OCI-LY7 (cell line): ENCODE measurements at regions not wholly inside any gene's neighbourhood (a gene's known extent, or its start where the extent isn't known, plus 50 kb on each side); places are given as distances from the start of the nearest gene placed in this dataset.

Experiments
- BruUV-seq: library from RNA; stranded (reverse); fragments of 400-500 nt; replicated peaks from 2 replicates; lab custom pipeline; 2021; lab: Mats Ljungman, UMichigan
- CTCF ChIA-PET: fragments of 300-600 bp; sonication (Branson Sonifier 250); formaldehyde crosslinking; loops from one replicate; lab custom pipeline; 2022; ENCODE audit warnings: antibody characterized with exemption; ENCODE audit not compliant: unreplicated experiment; lab: Charles Lee
- POLR2A ChIA-PET: fragments of 300-600 bp; sonication (Branson Sonifier 250); formaldehyde crosslinking; loops from one replicate; lab custom pipeline; 2022; ENCODE audit warnings: antibody characterized with exemption; lab: Charles Lee
- DNase-seq: peaks from one replicate; pipeline ENCODE4 v3.0.0-alpha.2; 2015; ENCODE audit warnings: low spot score
- H2AFZ ChIP-seq: fragments of 200-600 bp; sonication (generic), shearing (Covaris generic); 2 replicates; pipeline ENCODE4 v1.6.1; 2014; ENCODE audit warnings: mild to moderate bottlenecking, antibody characterized with exemption, low read length, moderate library complexity
- H3K27ac ChIP-seq: fragments of 200-600 bp; sonication (generic); 2 replicates; pipeline ENCODE4 v1.5.1; 2014; ENCODE audit warnings: mixed run types, low read depth, mild to moderate bottlenecking, moderate library complexity, low read length, inconsistent platforms; ENCODE audit not compliant: poor library complexity, severe bottlenecking
- H3K36me3 ChIP-seq: fragments of 200-600 bp; sonication (generic); 2 replicates; pipeline ENCODE4 v1.6.1; 2014; ENCODE audit warnings: mild to moderate bottlenecking, antibody characterized with exemption, low read length, moderate library complexity, mixed read lengths; ENCODE audit not compliant: insufficient read depth
- H3K4me1 ChIP-seq: fragments of 200-600 bp; sonication (generic); 2 replicates; pipeline ENCODE4 v1.5.1; 2014; ENCODE audit warnings: mild to moderate bottlenecking, low read length; ENCODE audit not compliant: insufficient read depth, poor library complexity, severe bottlenecking
- H3K4me2 ChIP-seq: fragments of 200-600 bp; sonication (generic); 2 replicates; pipeline ENCODE4 v1.6.1; 2014; ENCODE audit warnings: mild to moderate bottlenecking, low read length
- H3K4me3 ChIP-seq: fragments of 200-600 bp; sonication (generic); 2 replicates; pipeline ENCODE4 v1.5.1; 2014; ENCODE audit warnings: mild to moderate bottlenecking, low read depth, low read length; ENCODE audit not compliant: poor library complexity, severe bottlenecking
- H3K79me2 ChIP-seq: fragments of 200-600 bp; sonication (generic); 2 replicates; pipeline ENCODE4 v1.6.1; 2016; ENCODE audit warnings: low read depth, mild to moderate bottlenecking, low read length, moderate library complexity, mixed read lengths; ENCODE audit not compliant: insufficient read depth
- H3K9me2 ChIP-seq: fragments of 200-600 bp; sonication (generic); 2 replicates; pipeline ENCODE4 v1.6.1; 2016; ENCODE audit warnings: mild to moderate bottlenecking, low read length, mixed read lengths; ENCODE audit not compliant: insufficient read depth
- H3K9me3 ChIP-seq: fragments of 200-600 bp; sonication (generic); 2 replicates; pipeline ENCODE4 v1.6.1; 2014; ENCODE audit warnings: mild to moderate bottlenecking, mixed run types, low read length, mixed read lengths
- H4K20me1 ChIP-seq: fragments of 200-600 bp; sonication (generic); 2 replicates; pipeline ENCODE4 v1.6.1; 2014; ENCODE audit warnings: mild to moderate bottlenecking, antibody characterized with exemption, low read length, moderate library complexity, mixed read lengths; ENCODE audit not compliant: insufficient read depth
- CTCF ChIP-seq: fragments of 200-600 bp; sonication (generic); conservative IDR thresholded peaks from 2 replicates; pipeline ENCODE4 v1.5.1; 2014; ENCODE audit warnings: mild to moderate bottlenecking, antibody characterized with exemption, low read length, moderate library complexity, mixed read lengths
- EZH2phosphoT487 ChIP-seq: fragments of 200-600 bp; sonication (generic); IDR thresholded peaks from 2 replicates; pipeline ENCODE4 v1.6.1; 2018; ENCODE audit warnings: low read depth, borderline replicate concordance, mild to moderate bottlenecking, mixed run types, antibody characterized with exemption, low read length, moderate library complexity, mixed read lengths
- intact Hi-C: fragments of 100-400 bp; cut with micrococcal nuclease; formaldehyde crosslinking; loops from one replicate; pipeline ENCODE4 v1.10.0; 2022; ENCODE audit not compliant: unreplicated experiment

GRCh38 chr3:46092702-46093080 is 65.4 kb upstream of the XCR1 start:
- peaks cover 11% of the 10 kb centered on the region; the same call in 1 of the 2 replicates for H3K9me3 ChIP-seq
- H3K79me2 ChIP-seq, result no peaks in the 10 kb centered on the region
- BruUV-seq, result no TSS peak
- H3K36me3 ChIP-seq, result no peaks in the 10 kb centered on the region; the same call in 1 of the 2 replicates
- H3K9me2 ChIP-seq, result no peaks in the 10 kb centered on the region
- peak overlapping the region; percentile 19 for H3K4me3 ChIP-seq
- CTCF ChIA-PET, result interaction anchor here (1.3 kb wide), 1 partner anchor 8 kb away, joined by 4 read pairs; no protein-coding TSS in a partner anchor
- POLR2A ChIA-PET, result interaction anchor here (0.6 to 1.3 kb wide), 3 partner anchors 154 to 1958 kb away, joined by 3 to 6 read pairs (median 3); no protein-coding TSS in a partner anchor
- DNase-seq, result peak; percentile 75
- intact Hi-C loops, result loop anchor here (10.0 kb wide), 1 partner anchor 1328 kb away; the partner anchor contains the start of genes KIAA1143 and KIF15
- no peaks in the 10 kb centered on the region for H4K20me1 ChIP-seq
- H3K4me1 ChIP-seq, result peaks cover 68% of the 10 kb centered on the region
- H3K4me2 ChIP-seq, result peak overlapping the region; percentile 63
- peak overlapping the region; percentile 20; the same call in 1 of the 2 replicates for H2AFZ ChIP-seq
- TF ChIP-seq CTCF (peak; percentile 22; the same call in 1 of the 2 replicates), EZH2phosphoT487 (no peak)
- H3K27ac ChIP-seq, result peak overlapping the region; percentile 69

- Histone ChIP-seq H3K36me3 (no peaks in the 10 kb centered on the region; the same call in 1 of the 2 replicates), H4K20me1 (no peaks in the 10 kb centered on the region), H3K4me1 (peaks cover 62% of the 10 kb centered on the region), H3K4me2 (peak overlapping the region; percentile 63), H3K79me2 (no peaks in the 10 kb centered on the region), H3K9me2 (no peaks in the 10 kb centered on the region), H2AFZ (peak overlapping the region; percentile 20; the same call in 1 of the 2 replicates), H3K9me3 (peaks cover 11% of the 10 kb centered on the region; the same call in 1 of the 2 replicates), H3K4me3 (peak overlapping the region; percentile 19), H3K27ac (peak overlapping the region; percentile 69)
- ChIA-PET POLR2A (interaction anchor here (1.3 kb wide), 1 partner anchor 292 kb away, joined by 6 read pairs; no protein-coding TSS in a partner anchor), CTCF (no interaction called here)
- TF ChIP-seq CTCF, result no peak
- no peak for TF ChIP-seq EZH2phosphoT487
- no TSS peak for BruUV-seq
- DNase-seq, result peak; percentile 49
- intact Hi-C loops, result loop anchor here (10.0 kb wide), 1 partner anchor 1327 kb away; the partner anchor contains the start of genes KIAA1143 and KIF15
These were observed 64.7 kb upstream of the XCR1 start for GRCh38 chr3:46091741-46092701.
